PC-3 (cell line): ENCODE measurements at regions not wholly inside any gene's neighbourhood (a gene's known extent, or its start where the extent isn't known, plus 50 kb on each side); places are given as distances from the start of the nearest gene placed in this dataset.
A peak's percentile ranks its signal among the peaks of the same experiment; 100 is the strongest.

Source experiments
- ATAC-seq: fragments of 200-7000 bp; cut with Tn5 transposase; 2 replicates; pipeline ENCODE4 v1.9.1; 2020; ENCODE audit warnings: mild to moderate bottlenecking, moderate library complexity
- BruUV-seq: library from RNA; stranded (reverse); fragments of 400-500 nt; replicated peaks from 2 replicates; lab custom pipeline; 2021; lab: Mats Ljungman, UMichigan
- CTCF ChIA-PET: fragments of 300-600 bp; sonication (Branson Sonifier 250); formaldehyde crosslinking; loops from one replicate; lab custom pipeline; 2022; ENCODE audit warnings: antibody characterized with exemption; lab: Charles Lee
- POLR2A ChIA-PET: fragments of 300-600 bp; sonication (Branson Sonifier 250); formaldehyde crosslinking; loops from one replicate; lab custom pipeline; 2022; ENCODE audit warnings: antibody characterized with exemption; ENCODE audit not compliant: unreplicated experiment; lab: Charles Lee
- DNase-seq: peaks from one replicate; pipeline ENCODE4 v3.0.0-alpha.2; 2015
- H2AFZ ChIP-seq: fragments of 300-600 bp; sonication (generic); 2 replicates; pipeline ENCODE4 v1.6.0; 2016; ENCODE audit warnings: antibody characterized with exemption, low read length
- H3F3A ChIP-seq: fragments of 300-600 bp; sonication (generic); one replicate; pipeline ENCODE4 v1.6.0; 2017; ENCODE audit warnings: antibody characterized with exemption, low read length, control low read depth, mild to moderate bottlenecking; ENCODE audit not compliant: unreplicated experiment
- H3K27ac ChIP-seq: fragments of 300-600 bp; sonication (generic); 2 replicates; pipeline ENCODE4 v1.5.1; 2016; ENCODE audit warnings: mild to moderate bottlenecking, low read length
- H3K27me3 ChIP-seq: fragments of 300-600 bp; sonication (generic); 2 replicates; pipeline ENCODE4 v1.6.1; 2016; ENCODE audit warnings: low read length, mixed read lengths
- H3K36me3 ChIP-seq: fragments of 300-600 bp; sonication (generic); 2 replicates; pipeline ENCODE4 v1.6.1; 2016; ENCODE audit warnings: low read depth, mixed run types, low read length, mixed read lengths
- H3K4me1 ChIP-seq: fragments of 300-600 bp; sonication (generic); 2 replicates; pipeline ENCODE4 v1.5.1; 2016; ENCODE audit warnings: low read length; ENCODE audit not compliant: insufficient read depth
- H3K4me2 ChIP-seq: fragments of 300-600 bp; sonication (generic); 2 replicates; pipeline ENCODE4 v1.6.0; 2016; ENCODE audit warnings: low read length
- H3K4me3 ChIP-seq: fragments of 300-600 bp; sonication (generic); 2 replicates; pipeline ENCODE4 v1.5.1; 2016; ENCODE audit warnings: mild to moderate bottlenecking, low read length, mixed read lengths
- H3K79me2 ChIP-seq: fragments of 300-600 bp; sonication (generic); 2 replicates; pipeline ENCODE4 v1.6.1; 2017; ENCODE audit warnings: low read length, mixed read lengths
- H3K9ac ChIP-seq: fragments of 300-600 bp; sonication (generic); 2 replicates; pipeline ENCODE4 v1.6.0; 2016; ENCODE audit warnings: mild to moderate bottlenecking, low read length
- H3K9me2 ChIP-seq: fragments of 300-600 bp; sonication (generic); replicated peaks from 2 replicates; pipeline ENCODE4 v1.6.1; 2016; ENCODE audit warnings: mixed run types, low read length, mixed read lengths
- H3K9me3 ChIP-seq: fragments of 300-600 bp; sonication (generic); 2 replicates; pipeline ENCODE4 v1.6.1; 2016; ENCODE audit warnings: low read length, mixed read lengths
- H4K20me1 ChIP-seq: fragments of 300-600 bp; sonication (generic); 2 replicates; pipeline ENCODE4 v1.6.1; 2016; ENCODE audit warnings: low read length, mixed read lengths
- EZH2 ChIP-seq: fragments of 300-600 bp; sonication (generic); IDR thresholded peaks from one replicate; pipeline ENCODE4 v1.6.1; 2017; ENCODE audit warnings: antibody characterized with exemption, mild to moderate bottlenecking, low read length; ENCODE audit not compliant: unreplicated experiment
- EZH2phosphoT487 ChIP-seq: fragments of 300-600 bp; sonication (generic); IDR thresholded peaks from 2 replicates; pipeline ENCODE4 v1.6.1; 2018; ENCODE audit warnings: mild to moderate bottlenecking, antibody characterized with exemption, low read length, borderline replicate concordance
- intact Hi-C: fragments of 100-400 bp; cut with micrococcal nuclease; formaldehyde crosslinking; loops from 2 replicates; pipeline ENCODE4 v1.9.0; 2023
- TF ChIP-seq, protein P1 (sequence below): fragments of 300-600 bp; sonication (generic); conservative IDR thresholded peaks from 2 replicates; pipeline ENCODE4 v1.5.1; 2017; ENCODE audit warnings: antibody characterized with exemption, low read depth, mild to moderate bottlenecking, low read length

GRCh38 chr2:224142397-224143312 is 103.6 kb upstream of the SERPINE2 start:
- DNase-seq (peak; percentile 60), ATAC-seq (peak; percentile 52)
- H3K9ac ChIP-seq, result no peak overlapping the region; the same call in 1 of the 2 replicates
- peak overlapping the region; percentile 48 for H3K4me2 ChIP-seq
- intact Hi-C loops, result loop anchor here (1.0 to 2.0 kb wide), 4 partner anchors 56 to 150 kb away; partner anchors contain the start of gene SERPINE2
- H3K79me2 ChIP-seq, result no peaks in the 10 kb centered on the region
- TF ChIP-seq, protein P1, sequence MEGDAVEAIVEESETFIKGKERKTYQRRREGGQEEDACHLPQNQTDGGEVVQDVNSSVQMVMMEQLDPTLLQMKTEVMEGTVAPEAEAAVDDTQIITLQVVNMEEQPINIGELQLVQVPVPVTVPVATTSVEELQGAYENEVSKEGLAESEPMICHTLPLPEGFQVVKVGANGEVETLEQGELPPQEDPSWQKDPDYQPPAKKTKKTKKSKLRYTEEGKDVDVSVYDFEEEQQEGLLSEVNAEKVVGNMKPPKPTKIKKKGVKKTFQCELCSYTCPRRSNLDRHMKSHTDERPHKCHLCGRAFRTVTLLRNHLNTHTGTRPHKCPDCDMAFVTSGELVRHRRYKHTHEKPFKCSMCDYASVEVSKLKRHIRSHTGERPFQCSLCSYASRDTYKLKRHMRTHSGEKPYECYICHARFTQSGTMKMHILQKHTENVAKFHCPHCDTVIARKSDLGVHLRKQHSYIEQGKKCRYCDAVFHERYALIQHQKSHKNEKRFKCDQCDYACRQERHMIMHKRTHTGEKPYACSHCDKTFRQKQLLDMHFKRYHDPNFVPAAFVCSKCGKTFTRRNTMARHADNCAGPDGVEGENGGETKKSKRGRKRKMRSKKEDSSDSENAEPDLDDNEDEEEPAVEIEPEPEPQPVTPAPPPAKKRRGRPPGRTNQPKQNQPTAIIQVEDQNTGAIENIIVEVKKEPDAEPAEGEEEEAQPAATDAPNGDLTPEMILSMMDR, result no peak; the same call in 1 of the 2 replicates
- TF ChIP-seq EZH2phosphoT487, result no peak
- no peak for TF ChIP-seq EZH2
- no peaks in the 10 kb centered on the region for H3K27me3 ChIP-seq
- no peak overlapping the region for H3K4me3 ChIP-seq
- BruUV-seq, result no TSS peak
- H3F3A ChIP-seq, result peaks cover 8% of the 10 kb centered on the region
- H2AFZ ChIP-seq, result no peak overlapping the region
- H3K4me1 ChIP-seq, result peaks cover 48% of the 10 kb centered on the region
- H3K27ac ChIP-seq, result peak overlapping the region; percentile 56
- CTCF ChIA-PET, result interaction anchor here (0.9 to 1.0 kb wide), 2 partner anchors 104 to 149 kb away, joined by 3 read pairs; partner anchors contain the start of gene SERPINE2
- POLR2A ChIA-PET, result no interaction called here
- H3K36me3 ChIP-seq, result no peaks in the 10 kb centered on the region
- no peaks in the 10 kb centered on the region for H3K9me2 ChIP-seq
- H4K20me1 ChIP-seq, result no peaks in the 10 kb centered on the region
- no peaks in the 10 kb centered on the region for H3K9me3 ChIP-seq

GRCh38 chr2:224141304-224141703 is 102.2 kb upstream of the SERPINE2 start:
- no peak overlapping the region for H3K4me2 ChIP-seq
- no peak for DNase-seq
- TF ChIP-seq, protein P1, result no peak
- no peak for TF ChIP-seq EZH2
- TF ChIP-seq EZH2phosphoT487, result no peak
- no peak overlapping the region for H3K4me3 ChIP-seq
- H3K36me3 ChIP-seq, result no peaks in the 10 kb centered on the region
- peaks cover 6% of the 10 kb centered on the region for H3F3A ChIP-seq
- H3K9me2 ChIP-seq, result no peaks in the 10 kb centered on the region
- no peak overlapping the region for H3K9ac ChIP-seq
- intact Hi-C loops, result no loop called here
- no peaks in the 10 kb centered on the region for H3K27me3 ChIP-seq
- no peaks in the 10 kb centered on the region for H3K79me2 ChIP-seq
- H3K4me1 ChIP-seq, result peaks cover 34% of the 10 kb centered on the region
- no peaks in the 10 kb centered on the region for H3K9me3 ChIP-seq
- ChIA-PET POLR2A (no interaction called here), CTCF (no interaction called here)
- no peak overlapping the region for H2AFZ ChIP-seq
- BruUV-seq, result no TSS peak
- no peak for ATAC-seq
- H3K27ac ChIP-seq, result no peak overlapping the region
- no peaks in the 10 kb centered on the region for H4K20me1 ChIP-seq

DNA sequence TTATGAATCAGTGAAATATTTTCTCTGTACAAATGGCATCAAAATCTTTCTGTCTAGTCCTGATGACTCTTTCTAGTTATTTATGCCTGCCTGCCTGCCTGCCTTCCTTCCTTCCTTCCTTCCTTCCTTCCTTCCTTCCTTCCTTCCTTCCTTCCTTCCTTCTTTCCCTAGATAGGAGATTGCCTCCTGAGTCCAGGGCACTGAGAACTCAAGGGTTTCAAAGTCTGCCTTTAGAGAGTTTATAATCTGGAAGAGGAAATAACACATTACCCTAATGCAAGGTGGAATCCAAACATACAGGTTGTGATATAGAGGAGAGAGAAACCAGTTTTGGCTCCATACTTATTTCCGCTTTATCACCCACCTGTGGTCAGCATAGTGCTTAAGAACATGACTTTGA is 98.1 kb upstream of the SERPINE2 start:
- Histone ChIP-seq H4K20me1 (no peaks in the 10 kb centered on the region), H3F3A (no peaks in the 10 kb centered on the region), H3K9me2 (no peaks in the 10 kb centered on the region), H2AFZ (no peak overlapping the region), H3K27me3 (no peaks in the 10 kb centered on the region), H3K4me1 (peaks cover 7% of the 10 kb centered on the region), H3K27ac (no peak overlapping the region), H3K79me2 (no peaks in the 10 kb centered on the region), H3K4me3 (no peak overlapping the region), H3K9me3 (no peaks in the 10 kb centered on the region), H3K4me2 (no peak overlapping the region), H3K36me3 (no peaks in the 10 kb centered on the region), H3K9ac (no peak overlapping the region)
- BruUV-seq, result no TSS peak
- CTCF ChIA-PET, result no interaction called here
- no peak for TF ChIP-seq EZH2
- TF ChIP-seq, protein P1, result no peak
- TF ChIP-seq EZH2phosphoT487, result no peak
- DNase-seq, result no peak
- POLR2A ChIA-PET, result no interaction called here
- no peak for ATAC-seq
- intact Hi-C loops, result no loop called here
